ENCODE measurements at regions not wholly inside any gene's neighbourhood (a gene's known extent, or its start where the extent isn't known, plus 50 kb on each side); places are given as distances from the start of the nearest gene placed in this dataset.

DNA sequence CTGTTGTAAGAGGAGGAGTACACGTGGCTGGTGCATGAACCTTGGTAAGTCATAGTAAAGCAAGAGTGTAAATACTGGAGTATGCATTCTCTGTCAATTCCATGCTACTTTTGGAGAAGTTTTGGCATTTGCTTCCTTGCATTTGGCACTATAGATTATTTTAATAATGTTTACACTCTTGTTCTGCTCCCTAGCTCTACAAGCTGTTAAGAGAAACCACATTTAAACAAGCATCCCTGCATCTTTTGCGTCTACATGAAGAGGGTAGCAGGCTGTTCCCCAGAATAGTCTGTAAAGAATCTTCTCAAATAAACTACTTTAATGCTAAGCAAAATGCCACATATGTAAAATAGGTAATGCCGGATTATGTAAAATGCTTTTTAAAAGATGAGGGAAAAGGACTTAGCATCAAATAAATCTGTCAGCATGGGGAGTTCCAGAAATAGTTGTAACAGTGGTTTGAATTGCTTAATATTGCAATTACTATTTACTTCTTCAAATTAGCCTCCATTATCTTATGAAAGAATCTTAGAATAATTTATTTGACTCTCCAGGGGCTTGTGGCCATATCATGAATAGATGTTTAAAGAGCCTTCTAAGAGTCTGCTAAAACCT lies 2127.3 kb upstream of the WWC1 start:
- Histone ChIP-seq H3K9me3 (ENCODE audit: control insufficient read depth in 3 of 3, low read length in 3 of 3) (no peaks in the 10 kb centered on the region), H3K27me3 (ENCODE audit: control insufficient read depth in 3 of 3, insufficient read depth in 3 of 3, low read length in 3 of 3) (no peaks in the 10 kb centered on the region), H3K36me3 (ENCODE audit: control insufficient read depth in 3 of 3, insufficient read depth in 3 of 3, low read length in 3 of 3) (no peaks in the 10 kb centered on the region), H3K4me3 (ENCODE audit: low read length in 3 of 3) (no peak overlapping the region), H3K4me1 (ENCODE audit: control insufficient read depth in 3 of 3, insufficient read depth in 3 of 3, low read length in 3 of 3) (no peaks in the 10 kb centered on the region), H3K27ac (ENCODE audit: low read depth, low read length) (no peak overlapping the region), H3K9ac (ENCODE audit: low read depth in 1 of 3, low read length in 3 of 3) (no peak overlapping the region)

DNA sequence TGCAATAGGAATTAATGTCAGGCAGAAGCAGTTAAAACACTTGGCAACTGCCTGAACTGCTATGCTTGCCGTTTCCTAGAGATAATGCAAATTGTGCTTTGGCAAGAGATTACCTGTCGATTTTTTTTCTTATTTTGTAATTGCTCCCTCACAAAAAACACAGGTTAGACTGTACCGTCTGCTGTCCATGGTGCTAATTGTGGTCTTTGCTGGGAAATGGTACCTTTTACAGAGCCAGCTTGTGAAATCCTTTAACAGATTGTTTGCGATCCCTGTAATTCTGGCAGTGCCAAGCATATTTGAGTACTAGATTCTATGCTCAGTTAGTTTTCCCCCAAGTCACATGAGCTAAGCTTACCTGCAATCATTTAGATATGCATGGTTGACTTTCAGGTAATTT lies 2125.8 kb upstream of the WWC1 start:
- Histone ChIP-seq H3K4me3 (ENCODE audit: low read length in 3 of 3) (no peak overlapping the region), H3K9me3 (ENCODE audit: control insufficient read depth in 3 of 3, low read length in 3 of 3) (no peaks in the 10 kb centered on the region), H3K36me3 (ENCODE audit: control insufficient read depth in 3 of 3, insufficient read depth in 3 of 3, low read length in 3 of 3) (no peaks in the 10 kb centered on the region), H3K4me1 (ENCODE audit: control insufficient read depth in 3 of 3, insufficient read depth in 3 of 3, low read length in 3 of 3) (no peaks in the 10 kb centered on the region), H3K27ac (ENCODE audit: low read depth, low read length) (no peak overlapping the region), H3K9ac (ENCODE audit: low read depth in 1 of 3, low read length in 3 of 3) (no peak overlapping the region), H3K27me3 (ENCODE audit: control insufficient read depth in 3 of 3, insufficient read depth in 3 of 3, low read length in 3 of 3) (no peaks in the 10 kb centered on the region)

DNA sequence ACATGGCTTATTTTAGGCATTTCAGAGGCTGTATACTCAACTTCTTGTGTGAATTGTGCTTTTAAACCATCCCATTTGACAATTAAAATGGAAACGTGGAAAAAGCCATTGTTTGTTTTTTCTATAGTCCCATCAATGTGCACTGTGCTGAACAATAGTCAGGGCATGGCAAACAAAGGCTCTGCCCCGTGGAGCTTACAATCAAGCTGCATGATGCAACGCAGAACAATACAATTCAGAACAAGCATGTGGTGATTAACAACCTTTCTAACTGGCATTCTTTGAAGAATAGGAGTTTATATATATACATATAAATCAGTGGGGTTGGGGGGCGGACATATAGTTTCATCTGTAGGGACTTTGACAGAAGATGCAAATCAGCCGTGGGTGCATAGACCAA lies 2125.4 kb upstream of the WWC1 start:
- H3K9me3 ChIP-seq (ENCODE audit: control insufficient read depth in 3 of 3, low read length in 3 of 3) = no peaks in the 10 kb centered on the region
- no peaks in the 10 kb centered on the region for H3K4me1 ChIP-seq (ENCODE audit: control insufficient read depth in 3 of 3, insufficient read depth in 3 of 3, low read length in 3 of 3)
- H3K4me3 ChIP-seq (ENCODE audit: low read length in 3 of 3) = no peak overlapping the region
- H3K27me3 ChIP-seq (ENCODE audit: control insufficient read depth in 3 of 3, insufficient read depth in 3 of 3, low read length in 3 of 3) = no peaks in the 10 kb centered on the region
- no peaks in the 10 kb centered on the region for H3K36me3 ChIP-seq (ENCODE audit: control insufficient read depth in 3 of 3, insufficient read depth in 3 of 3, low read length in 3 of 3)
- no peak overlapping the region for H3K9ac ChIP-seq (ENCODE audit: low read depth in 1 of 3, low read length in 3 of 3)
- H3K27ac ChIP-seq (ENCODE audit: low read depth, low read length) = no peak overlapping the region

DNA sequence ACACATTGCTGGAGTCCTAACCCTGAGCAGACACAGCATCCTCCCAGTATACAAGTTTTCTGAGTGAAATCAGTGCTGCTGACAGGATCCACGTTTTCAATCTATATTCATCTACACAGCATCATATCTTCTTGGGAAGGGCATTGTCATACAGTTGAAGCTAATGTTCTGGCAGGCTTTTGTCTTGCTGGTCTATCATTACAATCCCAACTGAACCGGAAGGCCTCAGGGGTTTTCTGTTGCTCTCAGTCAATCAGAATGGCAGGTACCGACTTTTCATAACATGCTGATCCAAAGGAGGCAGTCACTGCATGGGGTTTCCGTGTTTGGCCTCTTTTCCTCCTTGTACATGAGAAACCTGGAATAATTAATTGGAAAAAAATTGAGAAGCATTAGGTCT lies 2118.8 kb upstream of the WWC1 start:
- Histone ChIP-seq H3K36me3 (ENCODE audit: control insufficient read depth in 3 of 3, insufficient read depth in 3 of 3, low read length in 3 of 3) (no peaks in the 10 kb centered on the region), H3K27me3 (ENCODE audit: control insufficient read depth in 3 of 3, insufficient read depth in 3 of 3, low read length in 3 of 3) (no peaks in the 10 kb centered on the region), H3K4me1 (ENCODE audit: control insufficient read depth in 3 of 3, insufficient read depth in 3 of 3, low read length in 3 of 3) (no peaks in the 10 kb centered on the region), H3K9ac (ENCODE audit: low read depth in 1 of 3, low read length in 3 of 3) (no peak overlapping the region), H3K4me3 (ENCODE audit: low read length in 3 of 3) (no peak overlapping the region), H3K27ac (ENCODE audit: low read depth, low read length) (no peak overlapping the region), H3K9me3 (ENCODE audit: control insufficient read depth in 3 of 3, low read length in 3 of 3) (no peaks in the 10 kb centered on the region)

DNA sequence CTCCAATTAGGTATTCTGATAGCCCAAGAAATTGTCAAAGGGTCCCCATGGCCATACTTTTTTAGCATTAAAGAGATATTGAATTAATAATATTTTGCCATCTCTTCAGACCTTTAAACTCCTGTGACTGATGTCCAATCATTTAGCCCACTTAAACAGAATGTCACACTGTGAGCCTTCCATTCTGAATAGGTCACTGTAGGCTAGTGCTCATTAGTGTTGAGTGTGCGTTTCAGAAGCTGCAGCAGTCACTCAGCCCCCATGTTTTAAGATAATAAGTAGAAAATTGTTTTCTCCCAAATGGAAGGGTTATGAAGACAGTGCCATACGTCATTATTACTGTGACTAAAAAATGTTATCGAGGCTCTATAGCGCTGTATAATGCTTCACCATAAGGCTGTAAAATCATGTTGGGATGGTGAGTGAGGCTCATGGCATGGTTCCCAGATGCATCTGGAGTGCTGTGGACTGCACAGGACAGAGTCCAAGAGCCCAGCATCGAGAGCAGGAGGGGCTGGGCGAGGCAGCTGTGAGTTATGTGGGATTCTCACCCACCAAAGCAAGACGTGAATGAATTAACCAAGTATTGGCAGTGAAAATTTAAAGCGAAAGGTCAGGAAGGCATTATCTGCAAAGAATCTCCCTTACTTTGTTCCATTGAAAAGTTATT lies 2112.9 kb upstream of the WWC1 start:
- Histone ChIP-seq H3K9ac (ENCODE audit: low read depth in 1 of 3, low read length in 3 of 3) (no peak overlapping the region), H3K9me3 (ENCODE audit: control insufficient read depth in 3 of 3, low read length in 3 of 3) (no peaks in the 10 kb centered on the region), H3K36me3 (ENCODE audit: control insufficient read depth in 3 of 3, insufficient read depth in 3 of 3, low read length in 3 of 3) (no peaks in the 10 kb centered on the region), H3K4me3 (ENCODE audit: low read length in 3 of 3) (no peak overlapping the region), H3K27ac (ENCODE audit: low read depth, low read length) (no peak overlapping the region), H3K27me3 (ENCODE audit: control insufficient read depth in 3 of 3, insufficient read depth in 3 of 3, low read length in 3 of 3) (no peaks in the 10 kb centered on the region), H3K4me1 (ENCODE audit: control insufficient read depth in 3 of 3, insufficient read depth in 3 of 3, low read length in 3 of 3) (no peaks in the 10 kb centered on the region)

DNA sequence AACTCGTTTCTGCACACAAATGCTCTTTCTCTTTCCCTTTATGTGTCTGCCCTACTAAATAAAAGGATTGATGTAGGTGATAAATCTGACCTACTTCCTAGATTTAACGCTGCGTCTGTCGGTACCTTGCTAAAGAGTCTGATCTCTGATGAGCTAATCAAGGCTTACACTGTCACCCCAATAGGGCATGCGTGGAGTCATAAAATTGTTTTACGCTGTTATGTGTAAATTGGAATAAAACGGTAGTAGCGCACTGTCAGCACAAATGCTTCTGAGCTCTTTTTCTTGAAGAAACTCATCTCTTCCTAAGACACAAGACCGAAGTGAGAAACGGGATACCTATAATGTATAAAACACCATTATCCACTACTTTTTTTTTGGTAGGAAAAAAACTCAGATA lies 2106.3 kb upstream of the WWC1 start:
- H3K4me1 ChIP-seq (ENCODE audit: control insufficient read depth in 3 of 3, insufficient read depth in 3 of 3, low read length in 3 of 3) = no peaks in the 10 kb centered on the region
- H3K36me3 ChIP-seq (ENCODE audit: control insufficient read depth in 3 of 3, insufficient read depth in 3 of 3, low read length in 3 of 3) = no peaks in the 10 kb centered on the region
- no peak overlapping the region for H3K27ac ChIP-seq (ENCODE audit: low read depth, low read length)
- H3K27me3 ChIP-seq (ENCODE audit: control insufficient read depth in 3 of 3, insufficient read depth in 3 of 3, low read length in 3 of 3) = no peaks in the 10 kb centered on the region
- H3K9me3 ChIP-seq (ENCODE audit: control insufficient read depth in 3 of 3, low read length in 3 of 3) = no peaks in the 10 kb centered on the region
- H3K9ac ChIP-seq (ENCODE audit: low read depth in 1 of 3, low read length in 3 of 3) = no peak overlapping the region
- H3K4me3 ChIP-seq (ENCODE audit: low read length in 3 of 3) = no peak overlapping the region

DNA sequence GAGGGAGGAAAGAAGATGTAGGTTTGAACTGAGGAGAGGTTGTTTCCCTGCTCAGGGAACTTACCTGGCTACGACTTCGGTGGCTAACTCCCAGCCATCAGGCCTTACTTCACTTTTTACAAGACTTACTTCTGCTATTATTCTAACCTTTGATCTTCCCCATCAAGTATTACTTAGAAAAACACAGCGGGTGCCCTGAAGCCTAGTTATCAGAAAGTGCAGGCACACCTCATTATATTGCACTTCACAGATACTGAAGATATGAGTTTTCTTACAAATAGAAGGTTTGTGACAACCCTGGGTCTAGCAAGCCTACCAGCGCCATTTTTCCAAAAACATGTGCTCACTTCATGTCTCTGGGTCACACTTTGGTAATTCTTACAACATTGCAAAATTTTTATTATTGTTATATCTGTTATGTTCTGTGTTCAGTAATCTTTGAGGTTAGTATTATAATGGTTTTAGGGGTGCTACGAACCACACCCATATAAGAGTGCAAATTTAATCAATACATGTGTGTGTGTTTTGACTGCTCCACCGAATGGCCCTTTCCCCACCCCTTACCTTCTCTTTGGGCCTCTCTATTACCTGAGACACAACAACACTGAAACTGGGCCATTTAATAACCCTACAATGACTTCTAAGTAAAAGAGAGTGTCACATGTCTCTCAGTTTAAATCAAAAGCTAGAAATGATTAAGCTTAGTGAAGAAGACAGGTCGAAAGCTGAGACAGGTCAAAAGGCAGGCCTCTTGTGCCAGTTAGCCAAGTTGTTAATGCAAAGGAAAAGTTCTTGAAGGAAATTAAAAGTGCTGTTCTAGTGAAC lies 2102.7 kb upstream of the WWC1 start:
- Histone ChIP-seq H3K4me1 (ENCODE audit: control insufficient read depth in 3 of 3, insufficient read depth in 3 of 3, low read length in 3 of 3) (no peaks in the 10 kb centered on the region), H3K9me3 (ENCODE audit: control insufficient read depth in 3 of 3, low read length in 3 of 3) (no peaks in the 10 kb centered on the region), H3K36me3 (ENCODE audit: control insufficient read depth in 3 of 3, insufficient read depth in 3 of 3, low read length in 3 of 3) (no peaks in the 10 kb centered on the region), H3K4me3 (ENCODE audit: low read length in 3 of 3) (no peak overlapping the region), H3K9ac (ENCODE audit: low read depth in 1 of 3, low read length in 3 of 3) (no peak overlapping the region), H3K27me3 (ENCODE audit: control insufficient read depth in 3 of 3, insufficient read depth in 3 of 3, low read length in 3 of 3) (no peaks in the 10 kb centered on the region), H3K27ac (ENCODE audit: low read depth, low read length) (no peak overlapping the region)

DNA sequence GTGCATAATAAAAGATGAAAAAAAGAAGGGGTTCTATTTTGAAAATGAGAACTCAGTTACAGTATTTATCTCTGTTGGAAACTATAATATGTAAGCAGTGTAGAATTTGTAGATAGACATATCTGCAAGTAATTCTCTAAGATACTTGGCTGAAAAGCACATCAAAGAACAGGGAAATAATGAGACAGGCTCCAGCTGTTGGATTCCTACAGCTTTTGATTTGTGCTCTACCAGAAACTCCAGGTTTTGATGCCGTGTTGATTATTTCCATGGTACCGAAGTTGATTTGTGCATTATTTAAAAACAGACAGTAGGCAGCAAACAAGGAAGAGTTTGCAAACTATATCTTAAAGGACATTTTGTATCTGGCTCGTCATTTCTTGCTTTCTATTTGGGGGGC lies 2098.7 kb upstream of the WWC1 start:
- H3K27ac ChIP-seq (ENCODE audit: low read depth, low read length) = no peak overlapping the region

DNA sequence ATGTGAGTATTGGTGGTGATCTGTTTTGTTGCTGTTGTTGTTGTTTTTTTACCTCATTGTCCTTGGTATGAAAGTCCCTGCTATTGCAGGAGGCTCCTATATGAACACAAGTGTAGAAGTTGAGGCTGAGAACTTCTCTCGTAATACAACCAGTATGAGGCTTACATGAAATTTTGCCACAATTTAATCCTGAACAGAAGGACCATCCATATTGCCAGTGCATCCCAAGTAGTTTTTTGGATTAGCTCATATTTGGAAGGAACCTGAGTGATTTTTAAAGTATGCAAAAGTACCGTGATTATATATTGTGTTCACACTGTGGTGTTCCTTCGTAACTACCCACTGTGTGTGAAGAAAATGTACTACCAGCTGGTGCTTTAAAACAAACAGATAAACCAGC lies 2095.5 kb upstream of the WWC1 start:
- Histone ChIP-seq H3K9me3 (ENCODE audit: control insufficient read depth in 3 of 3, low read length in 3 of 3) (no peaks in the 10 kb centered on the region), H3K27ac (ENCODE audit: low read depth, low read length) (no peak overlapping the region), H3K36me3 (ENCODE audit: control insufficient read depth in 3 of 3, insufficient read depth in 3 of 3, low read length in 3 of 3) (no peaks in the 10 kb centered on the region), H3K9ac (ENCODE audit: low read depth in 1 of 3, low read length in 3 of 3) (no peak overlapping the region), H3K4me3 (ENCODE audit: low read length in 3 of 3) (no peak overlapping the region), H3K4me1 (ENCODE audit: control insufficient read depth in 3 of 3, insufficient read depth in 3 of 3, low read length in 3 of 3) (no peaks in the 10 kb centered on the region), H3K27me3 (ENCODE audit: control insufficient read depth in 3 of 3, insufficient read depth in 3 of 3, low read length in 3 of 3) (no peaks in the 10 kb centered on the region)

More for the DNA sequence above, 2098.7 kb upstream of the WWC1 start:
- Histone ChIP-seq H3K9ac (ENCODE audit: low read depth in 1 of 3, low read length in 3 of 3) (no peak overlapping the region), H3K4me3 (ENCODE audit: low read length in 3 of 3) (no peak overlapping the region), H3K36me3 (ENCODE audit: control insufficient read depth in 3 of 3, insufficient read depth in 3 of 3, low read length in 3 of 3) (no peaks in the 10 kb centered on the region), H3K4me1 (ENCODE audit: control insufficient read depth in 3 of 3, insufficient read depth in 3 of 3, low read length in 3 of 3) (no peaks in the 10 kb centered on the region), H3K9me3 (ENCODE audit: control insufficient read depth in 3 of 3, low read length in 3 of 3) (no peaks in the 10 kb centered on the region), H3K27me3 (ENCODE audit: control insufficient read depth in 3 of 3, insufficient read depth in 3 of 3, low read length in 3 of 3) (no peaks in the 10 kb centered on the region)

DNA sequence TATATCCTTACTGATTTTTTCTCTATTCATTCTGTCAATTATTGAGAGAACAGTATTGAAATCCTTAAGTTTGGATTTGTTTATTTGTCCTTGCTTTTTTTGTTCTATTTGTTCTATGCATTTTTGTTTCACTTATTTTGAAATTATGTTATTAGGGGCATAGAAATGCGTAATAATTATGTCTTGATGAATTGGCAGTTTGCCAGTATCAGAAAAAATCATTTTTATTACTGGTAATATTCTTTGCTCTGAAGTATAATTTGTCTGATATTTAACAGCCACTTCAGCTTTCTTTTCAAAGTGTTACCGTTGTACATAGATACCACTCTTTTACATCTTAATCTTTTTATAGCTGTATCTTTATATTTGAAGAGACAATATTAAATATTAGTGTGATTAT lies 2090.9 kb upstream of the WWC1 start:
- Histone ChIP-seq H3K4me3 (ENCODE audit: low read length in 3 of 3) (no peak overlapping the region), H3K9me3 (ENCODE audit: control insufficient read depth in 3 of 3, low read length in 3 of 3) (no peaks in the 10 kb centered on the region)

More for the DNA sequence above, 2090.9 kb upstream of the WWC1 start:
- Histone ChIP-seq H3K4me1 (ENCODE audit: control insufficient read depth in 3 of 3, insufficient read depth in 3 of 3, low read length in 3 of 3) (no peaks in the 10 kb centered on the region), H3K9ac (ENCODE audit: low read depth in 1 of 3, low read length in 3 of 3) (no peak overlapping the region), H3K27ac (ENCODE audit: low read depth, low read length) (no peak overlapping the region), H3K27me3 (ENCODE audit: control insufficient read depth in 3 of 3, insufficient read depth in 3 of 3, low read length in 3 of 3) (no peaks in the 10 kb centered on the region), H3K36me3 (ENCODE audit: control insufficient read depth in 3 of 3, insufficient read depth in 3 of 3, low read length in 3 of 3) (no peaks in the 10 kb centered on the region)

Data from skeletal muscle tissue (tissue), 3 donors.